ENCODE measurements at regions not wholly inside any gene's neighbourhood (a gene's known extent, or its start where the extent isn't known, plus 50 kb on each side); places are given as distances from the start of the nearest gene placed in this dataset.

GRCh38 chr4:18113710-18114331, 92.3 kb upstream of the LCORL start:
- TF ChIP-seq, protein P1, sequence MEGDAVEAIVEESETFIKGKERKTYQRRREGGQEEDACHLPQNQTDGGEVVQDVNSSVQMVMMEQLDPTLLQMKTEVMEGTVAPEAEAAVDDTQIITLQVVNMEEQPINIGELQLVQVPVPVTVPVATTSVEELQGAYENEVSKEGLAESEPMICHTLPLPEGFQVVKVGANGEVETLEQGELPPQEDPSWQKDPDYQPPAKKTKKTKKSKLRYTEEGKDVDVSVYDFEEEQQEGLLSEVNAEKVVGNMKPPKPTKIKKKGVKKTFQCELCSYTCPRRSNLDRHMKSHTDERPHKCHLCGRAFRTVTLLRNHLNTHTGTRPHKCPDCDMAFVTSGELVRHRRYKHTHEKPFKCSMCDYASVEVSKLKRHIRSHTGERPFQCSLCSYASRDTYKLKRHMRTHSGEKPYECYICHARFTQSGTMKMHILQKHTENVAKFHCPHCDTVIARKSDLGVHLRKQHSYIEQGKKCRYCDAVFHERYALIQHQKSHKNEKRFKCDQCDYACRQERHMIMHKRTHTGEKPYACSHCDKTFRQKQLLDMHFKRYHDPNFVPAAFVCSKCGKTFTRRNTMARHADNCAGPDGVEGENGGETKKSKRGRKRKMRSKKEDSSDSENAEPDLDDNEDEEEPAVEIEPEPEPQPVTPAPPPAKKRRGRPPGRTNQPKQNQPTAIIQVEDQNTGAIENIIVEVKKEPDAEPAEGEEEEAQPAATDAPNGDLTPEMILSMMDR (conservative IDR thresholded peaks at IDR 0.05) = no peak
- H4K20me1 ChIP-seq (ENCODE audit: control insufficient read depth, insufficient read depth, insufficient read length) = no peaks in the 10 kb centered on the region
- no peak overlapping the region for H2AK5ac ChIP-seq (ENCODE audit: insufficient read length, low read length)
- H3K36me3 Mint-ChIP-seq (ENCODE audit: insufficient read depth in 1 of 3, low read depth in 3 of 3) = no peaks in the 10 kb centered on the region
- no peak overlapping the region for H2BK12ac ChIP-seq (ENCODE audit: insufficient read length, low read depth, low read length)
- no peak overlapping the region for H3K27ac Mint-ChIP-seq
- no peak overlapping the region for H4K91ac ChIP-seq (ENCODE audit: insufficient read length, low read depth, low read length)
- no peak overlapping the region; a peak in 1 of 5 replicates for H3K4me3 Mint-ChIP-seq
- no peak overlapping the region for H3K9ac ChIP-seq (ENCODE audit: extremely low read depth, insufficient read length, low read length)
- no peak overlapping the region for H3K14ac ChIP-seq (ENCODE audit: insufficient read depth, low read length)
- H3K27me3 Mint-ChIP-seq (ENCODE audit: low read depth) = no peaks in the 10 kb centered on the region
- no peak overlapping the region for H3K4ac ChIP-seq (ENCODE audit: low read depth, low read length)
- H3K79me2 ChIP-seq (ENCODE audit: insufficient read depth, low read length) = no peaks in the 10 kb centered on the region
- H2BK15ac ChIP-seq (ENCODE audit: low read depth, low read length) = no peak overlapping the region
- H2BK120ac ChIP-seq (ENCODE audit: low read depth, low read length, poor library complexity, severe bottlenecking) = no peak overlapping the region
- no peak for DNase-seq
- no peaks in the 10 kb centered on the region for H3K79me1 ChIP-seq (ENCODE audit: insufficient read depth, low read depth, low read length, poor library complexity, severe bottlenecking)
- no peak overlapping the region for H3K18ac ChIP-seq (ENCODE audit: insufficient read length, low read depth, low read length)
- no peaks in the 10 kb centered on the region for H3K23me2 ChIP-seq (ENCODE audit: insufficient read length, low read depth, low read length, poor library complexity, severe bottlenecking)
- H3K9me3 Mint-ChIP-seq = no peaks in the 10 kb centered on the region
- peaks cover 0 to 6% of the 10 kb centered on the region in 2 experiments; a peak in 1 of 4 replicates for H3K4me1 Mint-ChIP-seq
- no peaks in the 10 kb centered on the region for H3K4me1 ChIP-seq (ENCODE audit: insufficient read depth, low read length)
- H3K56ac ChIP-seq (ENCODE audit: insufficient read length, low read depth, low read length) = no peak overlapping the region
- no peaks in the 10 kb centered on the region for H3K9me3 ChIP-seq (ENCODE audit: control insufficient read depth, low read depth, low read length)
- H4K5ac ChIP-seq (ENCODE audit: insufficient read length, low read depth, low read length) = no peak overlapping the region
- H2AFZ ChIP-seq (ENCODE audit: low read length) = no peak overlapping the region
- no peak overlapping the region for H4K8ac ChIP-seq (replicated peaks; ENCODE audit: insufficient read length, low read depth, low read length)
- no peak overlapping the region for H3K27ac ChIP-seq (ENCODE audit: insufficient read length, low read depth, low read length)
- H2BK5ac ChIP-seq (ENCODE audit: insufficient read length, low read length) = no peak overlapping the region
- no peaks in the 10 kb centered on the region for H3K27me3 ChIP-seq (ENCODE audit: insufficient read depth, low read length)
- H3K23ac ChIP-seq (ENCODE audit: insufficient read length, low read depth, low read length) = no peak overlapping the region
- 100% methylated on average over 1 of the region's 2 CpGs for WGBS (ENCODE audit: extremely low coverage, insufficient read length, low lambda C conversion rate)
- H3T11ph ChIP-seq (ENCODE audit: low read length) = no peak overlapping the region
- no peak overlapping the region for H3K4me2 ChIP-seq (ENCODE audit: insufficient read depth, insufficient read length, low read length)
- no peak overlapping the region for H2BK20ac ChIP-seq (ENCODE audit: low read depth, low read length, poor library complexity, severe bottlenecking)
